ENCODE measurements at regions not wholly inside any gene's neighbourhood (a gene's known extent, or its start where the extent isn't known, plus 50 kb on each side); places are given as distances from the start of the nearest gene placed in this dataset.

GRCh38 chr11:28537822-28538221, 429.6 kb downstream of the METTL15 start:
- no peak for DNase-seq

- DNase-seq, result no peak
Observed at GRCh38 chr11:28536504-28537267, 428.5 kb downstream of the METTL15 start.

GRCh38 chr11:28535677-28536076, 427.5 kb downstream of the METTL15 start:
- DNase-seq, result no peak

- peak in 1 of 2 donors; percentile 32 for DNase-seq
Observed at GRCh38 chr11:28529540-28530410, 421.6 kb downstream of the METTL15 start.

- no peak for DNase-seq
Observed at GRCh38 chr11:28529046-28529445, 420.9 kb downstream of the METTL15 start.

- no peak for DNase-seq
Observed at GRCh38 chr11:28528217-28528616, 420.0 kb downstream of the METTL15 start.

GRCh38 chr11:28526406-28526751, 418.2 kb downstream of the METTL15 start:
- no peak for DNase-seq

- no peak for DNase-seq
Observed at GRCh38 chr11:28525636-28526405, 417.6 kb downstream of the METTL15 start.

GRCh38 chr11:28524098-28524497, 415.9 kb downstream of the METTL15 start:
- no peak for DNase-seq

- no peak for DNase-seq
Observed at GRCh38 chr11:28521075-28521474, 412.9 kb downstream of the METTL15 start.

GRCh38 chr11:28520291-28520690, 412.1 kb downstream of the METTL15 start:
- no peak for DNase-seq

- DNase-seq, result no peak
Observed at GRCh38 chr11:28518825-28519224, 410.6 kb downstream of the METTL15 start.

GRCh38 chr11:28517621-28518020, 409.4 kb downstream of the METTL15 start:
- DNase-seq, result no peak

GRCh38 chr11:28514391-28514790, 406.2 kb downstream of the METTL15 start:
- DNase-seq, result no peak

- DNase-seq, result no peak
Observed at GRCh38 chr11:28512143-28512756, 404.1 kb downstream of the METTL15 start.

GRCh38 chr11:28505232-28505631, 397.0 kb downstream of the METTL15 start:
- DNase-seq, result no peak

GRCh38 chr11:28504555-28505110, 396.4 kb downstream of the METTL15 start:
- DNase-seq, result no peak

- peak in 1 of 2 donors; percentile 8 for DNase-seq
Observed at GRCh38 chr11:28495333-28495732, 387.1 kb downstream of the METTL15 start.

GRCh38 chr11:28491431-28491830, 383.2 kb downstream of the METTL15 start:
- no peak for DNase-seq

- peak; percentile 40 to 50 for DNase-seq
Observed at GRCh38 chr11:28490773-28491382, 382.7 kb downstream of the METTL15 start.

- no peak for DNase-seq
Observed at GRCh38 chr11:28488336-28488735, 380.1 kb downstream of the METTL15 start.
